Colon (tissue), 2 donors: ENCODE measurements at regions not wholly inside any gene's neighbourhood (a gene's known extent, or its start where the extent isn't known, plus 50 kb on each side); places are given as distances from the start of the nearest gene placed in this dataset.
"Not testable (repeated sequence)": the region's sequence is repeated elsewhere in the genome, so short reads cannot be mapped to it uniquely, and the experiment has no call there.

Experiments used
- FAIRE-seq: peaks from 2 replicates; lab custom pipeline; 2012; peaks lifted over from hg19 to GRCh38; lab: Jason Lieb, UNC
- donor health status: control.
- donor health status: control.

DNA sequence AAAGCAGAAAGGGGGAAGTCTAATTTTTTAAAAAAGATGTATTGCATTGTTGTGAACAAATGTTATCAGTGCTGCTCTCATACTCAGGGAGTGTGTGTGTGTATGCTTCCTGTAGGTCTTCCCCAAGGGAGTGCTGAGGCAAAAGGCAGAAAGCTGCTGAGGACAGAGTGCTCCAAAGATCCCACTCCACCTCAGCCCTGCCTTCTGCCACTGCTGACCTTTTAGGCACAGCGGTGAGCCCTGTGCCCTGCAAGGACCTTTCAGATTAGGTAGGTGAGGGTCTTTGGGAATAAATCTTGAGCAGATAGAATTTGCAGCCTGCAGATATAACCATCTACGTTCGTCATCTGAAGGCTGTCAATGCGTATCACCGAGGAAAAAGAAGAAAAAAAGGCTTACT is 756.4 kb upstream of the MMS22L start:
- no peak for FAIRE-seq

DNA sequence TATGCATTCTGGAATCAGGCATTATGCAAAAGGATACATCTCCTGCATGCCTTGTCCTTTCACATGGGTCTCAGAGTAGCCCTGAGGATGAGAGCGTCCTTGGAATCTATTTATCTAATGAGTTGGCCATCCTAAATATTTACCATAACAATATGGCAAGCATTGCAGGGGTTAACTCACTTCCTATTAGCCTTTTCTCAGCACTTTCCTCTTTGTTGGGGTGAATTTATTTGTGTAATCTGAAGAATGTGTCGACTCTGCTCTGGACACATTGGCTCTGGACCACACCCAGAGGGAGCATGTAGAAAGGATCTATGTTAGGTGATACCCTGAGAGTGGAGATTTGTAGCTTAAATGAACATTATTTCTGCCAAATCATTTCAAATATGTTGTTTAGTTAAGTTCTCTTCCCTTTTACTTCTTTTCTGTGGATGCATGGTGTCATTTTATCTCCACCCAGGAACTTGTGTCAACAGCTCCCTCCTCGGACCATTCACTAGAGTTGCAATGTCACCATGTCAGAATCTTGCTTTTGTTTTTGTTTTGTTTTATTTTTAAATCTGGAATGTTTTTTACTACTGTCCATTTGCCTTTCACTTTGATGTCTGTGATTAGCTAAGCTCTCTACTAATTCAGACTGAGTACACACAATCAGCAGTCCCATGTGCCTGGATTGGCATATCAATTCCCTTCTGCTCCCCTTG is 757.0 kb upstream of the MMS22L start:
- FAIRE-seq, result no peak

DNA sequence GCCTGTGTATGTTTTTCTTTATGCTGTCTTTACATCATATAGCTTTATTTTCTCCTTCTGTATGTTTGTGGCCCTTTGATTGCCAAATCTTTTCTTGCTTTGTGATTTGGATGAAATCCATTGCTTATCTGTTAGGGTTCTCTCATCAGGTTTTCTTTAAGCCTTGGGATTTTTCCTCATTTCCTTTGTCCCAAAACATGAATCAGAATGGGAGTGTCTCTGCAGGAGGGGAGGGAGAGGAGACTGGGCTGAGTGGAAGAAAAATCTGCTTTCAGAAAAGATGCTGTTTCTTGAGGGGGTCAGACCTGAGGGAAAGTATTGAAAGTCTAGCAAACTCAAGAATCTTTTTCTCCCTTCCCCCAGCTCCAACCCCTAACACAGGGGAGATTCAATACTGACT is 758.0 kb upstream of the MMS22L start:
- no peak for FAIRE-seq

DNA sequence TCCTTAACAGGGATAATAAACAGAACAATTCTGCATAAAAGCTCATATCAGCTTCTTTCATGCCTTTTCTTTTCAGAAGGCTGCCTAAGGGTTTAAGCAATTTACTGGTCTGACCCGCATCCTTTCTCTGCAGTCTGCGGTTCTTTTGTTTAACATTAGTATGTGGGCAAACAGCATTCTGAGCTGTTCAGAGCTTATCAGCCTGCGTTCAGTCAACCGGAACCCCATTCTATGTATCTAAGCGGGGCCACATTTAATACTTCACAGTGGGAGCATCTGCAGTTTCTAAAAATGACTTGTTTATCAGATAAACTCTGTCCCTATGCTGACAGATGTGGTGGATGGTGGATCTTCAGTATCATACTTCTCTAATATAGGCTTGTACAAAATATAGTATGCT is 758.9 kb upstream of the MMS22L start:
- no peak for FAIRE-seq

DNA sequence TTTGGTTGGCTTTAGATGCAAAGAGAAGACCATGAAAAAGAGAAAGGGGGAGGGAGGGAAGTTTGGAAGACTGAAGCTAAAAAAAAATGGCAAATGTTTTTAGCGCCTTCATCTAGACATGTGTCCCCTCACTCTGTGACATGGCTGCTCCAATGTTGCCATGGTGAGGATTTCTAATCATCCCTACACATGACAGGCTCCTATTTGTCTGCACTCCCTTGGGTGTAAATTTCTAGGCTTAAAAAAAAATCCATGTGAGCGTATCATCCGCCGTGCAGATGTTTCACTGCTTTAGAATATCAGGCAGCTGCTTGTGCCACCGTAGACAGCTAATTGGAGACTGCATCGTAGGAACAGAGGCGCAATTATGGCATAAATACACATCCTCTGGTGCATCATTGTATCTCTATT is 761.1 kb upstream of the MMS22L start:
- no peak for FAIRE-seq

DNA sequence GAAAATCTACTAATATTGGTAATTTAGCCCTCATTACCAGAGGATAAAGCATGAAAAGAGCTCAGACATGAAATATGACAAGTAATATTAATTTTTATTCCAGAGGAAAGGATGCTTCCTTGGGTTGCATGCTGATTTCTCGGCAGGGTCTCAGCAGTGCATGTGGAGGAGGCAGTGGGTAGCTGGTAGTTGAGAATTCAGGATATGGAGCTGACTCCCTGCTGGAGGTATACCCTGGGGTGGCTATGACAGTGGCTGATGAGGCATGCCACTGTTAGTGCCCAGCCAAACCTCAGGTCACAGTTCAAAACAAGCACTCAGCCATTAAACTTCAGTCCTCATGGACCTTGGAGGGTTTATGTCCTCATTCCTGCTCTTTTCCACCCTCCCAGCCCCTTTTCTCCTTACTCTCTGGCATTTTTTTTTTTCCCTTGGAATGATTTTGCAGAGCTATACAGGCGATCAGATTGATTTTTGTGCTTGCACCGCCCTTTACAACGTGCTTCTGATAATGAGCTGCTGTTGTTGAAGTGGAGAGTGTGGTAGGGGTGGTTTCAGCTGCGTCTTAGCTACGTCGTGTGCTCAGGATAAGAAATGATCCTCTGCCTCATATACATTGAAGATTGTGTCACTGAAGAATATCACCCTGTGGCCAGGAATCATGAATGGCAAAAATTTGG is 761.9 kb upstream of the MMS22L start:
- no peak for FAIRE-seq

DNA sequence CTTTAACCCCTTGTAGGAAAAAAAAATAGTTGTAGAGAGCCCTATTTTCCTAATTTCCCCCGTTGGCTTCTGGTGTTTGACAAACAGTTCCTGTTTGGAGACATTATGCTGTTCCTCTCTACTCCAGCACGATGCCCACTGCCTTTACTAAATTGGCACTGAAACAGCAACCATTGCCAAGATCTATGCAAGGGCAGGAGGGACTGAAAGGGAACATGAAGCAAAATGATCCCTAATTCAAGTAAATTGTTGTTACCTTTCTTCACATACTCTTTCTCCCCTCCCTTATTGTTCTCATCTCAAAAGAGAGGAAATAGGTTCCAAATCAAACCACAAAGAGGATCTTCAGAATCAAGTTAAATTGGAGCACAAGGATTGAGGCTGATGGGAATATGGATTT is 764.1 kb upstream of the MMS22L start:
- no peak for FAIRE-seq

DNA sequence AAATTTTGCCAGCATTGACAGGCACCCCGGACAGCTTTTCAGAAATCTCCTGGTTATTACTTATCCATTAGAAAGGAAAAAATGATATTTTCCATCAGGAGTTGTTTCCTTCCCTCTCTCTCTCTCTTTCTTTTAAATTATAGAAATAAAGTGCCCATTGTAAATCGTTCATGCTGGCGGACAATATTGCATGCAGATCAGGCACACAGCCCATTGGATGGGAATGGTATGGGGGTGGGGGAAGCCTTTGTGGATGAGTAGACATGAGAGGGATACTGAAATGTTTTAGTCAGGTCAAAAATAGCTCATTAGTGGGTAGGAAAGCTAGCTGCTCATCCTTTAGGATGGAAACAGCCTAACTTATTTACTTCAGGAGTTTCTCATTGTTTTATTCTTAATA is 764.9 kb upstream of the MMS22L start:
- no peak for FAIRE-seq

DNA sequence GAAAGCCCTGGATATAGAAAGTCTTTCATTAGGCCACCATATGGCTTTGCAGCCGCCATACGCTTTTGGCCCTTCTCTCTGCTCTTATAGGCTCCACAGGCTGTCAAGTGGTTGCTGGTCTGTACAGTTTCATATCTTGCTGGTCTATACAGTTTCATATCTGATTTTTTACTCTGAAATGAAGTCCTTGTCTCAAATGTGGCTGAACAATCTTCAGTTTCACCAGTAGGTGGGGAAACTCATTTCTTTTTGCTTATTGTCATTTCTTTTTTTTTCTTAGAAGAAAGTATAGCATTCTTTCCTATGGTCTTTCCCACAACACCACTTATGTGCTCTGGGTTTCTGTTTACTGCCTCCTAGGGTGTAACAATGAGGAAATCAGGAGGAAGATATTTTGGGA is 771.4 kb upstream of the MMS22L start:
- FAIRE-seq, result no peak

DNA sequence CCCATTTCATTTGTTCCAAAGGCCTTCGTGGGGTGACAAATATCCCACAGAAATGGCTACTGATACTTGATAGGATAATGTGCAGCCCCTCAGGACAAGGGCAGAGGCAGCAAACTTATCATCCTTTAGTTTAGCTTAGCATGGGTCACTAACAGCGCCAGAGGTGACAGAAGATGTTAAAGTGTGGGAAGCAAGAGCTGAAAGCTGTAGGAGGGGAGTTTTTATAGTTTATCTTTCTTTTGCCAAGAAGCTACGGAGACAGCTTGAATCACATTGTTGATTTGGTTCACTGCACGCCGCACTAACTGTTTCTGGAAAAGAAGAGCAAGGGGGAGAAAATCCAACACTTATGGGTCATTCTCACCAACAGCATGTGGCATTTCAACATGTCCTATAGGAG is 773.9 kb upstream of the MMS22L start:
- FAIRE-seq, result no peak

DNA sequence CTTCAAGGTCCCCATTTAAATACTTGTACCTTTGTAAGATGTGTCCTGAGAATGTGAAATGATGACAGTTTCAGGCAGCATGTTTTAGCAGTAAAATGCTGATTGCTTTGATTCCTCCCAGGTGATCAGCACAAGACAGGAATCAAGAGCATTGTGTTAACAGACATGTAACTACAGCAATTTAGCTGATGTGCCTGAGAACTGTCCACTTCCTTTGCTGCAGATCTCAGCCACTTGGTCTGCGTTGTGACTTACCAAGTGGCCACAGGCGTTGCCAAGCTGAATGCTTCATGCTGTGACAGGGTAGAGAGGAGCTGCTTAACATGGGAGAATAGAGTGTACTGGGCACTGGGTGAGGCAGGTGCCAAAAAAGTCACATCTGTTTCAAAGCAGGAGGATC is 767.0 kb upstream of the POU3F2 start:
- no peak for FAIRE-seq

DNA sequence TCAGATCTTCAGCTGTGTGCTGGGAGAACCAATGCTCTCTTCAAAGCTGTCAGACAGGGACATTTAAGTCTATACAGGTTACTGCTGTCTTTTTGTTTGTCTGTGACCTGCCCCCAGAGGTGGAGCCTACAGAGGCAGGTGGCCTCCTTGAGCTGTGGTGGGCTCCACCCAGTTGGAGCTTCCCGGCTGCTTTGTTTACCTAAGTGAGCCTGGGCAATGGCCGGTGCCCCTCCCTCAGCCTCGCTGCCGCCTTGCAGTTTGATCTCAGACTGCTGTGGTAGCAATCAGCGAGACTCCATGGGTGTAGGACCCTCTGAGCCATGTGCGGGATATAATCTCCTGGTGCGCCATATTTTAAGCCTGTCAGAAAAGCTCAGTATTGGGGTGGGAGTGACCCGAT is 745.8 kb upstream of the POU3F2 start:
- FAIRE-seq, result not testable (repeated sequence)

DNA sequence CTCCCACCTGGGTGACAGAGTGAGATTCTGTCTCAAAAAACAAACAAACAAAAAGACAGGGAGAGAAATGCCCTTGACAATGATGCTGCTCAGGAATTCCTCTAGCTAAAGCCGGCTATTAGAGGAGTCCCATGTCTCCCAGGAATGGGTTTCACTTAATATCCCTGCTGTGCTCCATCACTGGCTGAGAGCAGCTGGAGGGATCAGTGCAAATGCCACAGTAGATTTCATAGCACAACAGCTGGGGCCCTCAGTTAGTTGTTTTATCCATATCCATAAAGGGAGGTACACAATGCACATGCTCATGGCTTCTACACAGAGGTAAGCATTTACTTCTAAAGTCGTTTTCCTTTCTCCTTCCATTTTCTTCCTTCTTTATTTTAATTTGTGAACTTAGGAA is 742.0 kb upstream of the POU3F2 start:
- no peak for FAIRE-seq

DNA sequence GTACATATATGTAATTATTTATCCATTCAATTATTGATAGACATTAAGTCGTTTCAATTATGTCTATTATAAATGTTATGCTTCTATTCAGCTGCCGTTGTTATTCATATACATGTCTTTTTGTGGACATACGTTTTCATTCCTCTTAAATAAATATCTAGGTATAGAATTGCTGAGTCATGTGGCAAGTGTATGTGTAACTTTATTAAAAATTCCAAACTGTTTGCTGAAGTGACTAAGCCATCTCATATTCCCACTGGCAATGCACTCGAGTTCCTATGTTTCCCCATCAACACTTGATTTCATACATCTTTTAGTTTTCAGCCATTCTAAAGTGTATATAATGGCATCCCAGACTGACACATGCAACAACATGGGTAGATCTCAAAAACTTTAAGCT is 739.7 kb upstream of the POU3F2 start:
- no peak for FAIRE-seq

DNA sequence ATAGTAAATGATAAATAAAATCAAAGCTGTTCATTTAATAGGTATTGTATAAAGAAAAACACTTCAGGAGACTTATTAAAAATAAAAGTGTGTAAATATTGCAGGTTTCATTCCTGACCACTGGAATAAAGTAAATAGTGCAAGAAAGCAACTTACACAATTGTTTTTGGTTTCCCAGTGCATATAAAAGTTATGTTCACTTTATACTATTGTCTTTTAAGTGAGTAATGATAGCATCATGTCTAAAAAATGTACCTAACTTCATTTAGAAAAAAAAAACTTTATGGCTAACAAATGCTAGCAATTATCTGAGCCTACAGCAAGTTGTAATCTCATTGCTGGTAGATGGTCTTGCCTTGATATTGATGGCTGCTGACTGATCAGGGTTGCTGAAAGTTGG is 726.6 kb upstream of the POU3F2 start:
- FAIRE-seq, result no peak

DNA sequence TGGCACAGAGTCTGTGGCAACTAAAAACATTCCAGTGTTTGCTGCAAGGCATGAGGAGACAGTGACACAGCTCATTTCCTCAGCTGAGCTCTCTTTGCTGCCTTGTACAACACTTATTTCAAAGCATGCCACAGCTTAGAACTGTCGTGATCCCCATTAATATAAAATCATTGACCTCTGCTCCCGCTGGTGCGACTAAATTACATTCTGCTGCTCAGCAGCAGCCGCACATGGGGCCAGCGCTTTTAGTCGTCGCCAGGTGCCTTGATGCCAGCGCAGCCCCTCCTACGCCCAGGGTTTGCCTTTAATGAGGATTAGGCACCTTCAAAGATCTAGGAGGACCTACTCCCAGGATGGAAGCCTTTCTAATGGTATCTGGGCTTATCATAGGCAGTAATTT is 717.9 kb upstream of the POU3F2 start:
- no peak for FAIRE-seq

DNA sequence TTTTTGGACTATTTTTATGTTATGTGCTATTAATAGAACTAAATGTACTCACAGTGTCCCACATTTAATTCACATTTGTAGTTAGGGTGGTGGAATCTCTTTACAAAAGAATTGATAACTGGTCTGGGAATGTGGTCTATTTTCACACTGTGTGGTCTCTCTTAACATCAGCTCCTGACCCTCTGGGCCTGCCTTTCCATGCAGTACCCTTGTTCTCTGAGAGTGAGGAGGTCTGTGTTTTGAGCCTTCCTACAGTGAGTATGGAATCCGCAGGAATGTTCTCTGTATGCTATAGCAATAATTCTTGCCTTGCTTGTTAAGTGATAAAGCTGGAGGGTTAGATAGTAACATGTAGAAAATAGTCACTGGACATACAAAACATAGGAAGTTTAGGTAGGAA is 717.3 kb upstream of the POU3F2 start:
- no peak for FAIRE-seq

DNA sequence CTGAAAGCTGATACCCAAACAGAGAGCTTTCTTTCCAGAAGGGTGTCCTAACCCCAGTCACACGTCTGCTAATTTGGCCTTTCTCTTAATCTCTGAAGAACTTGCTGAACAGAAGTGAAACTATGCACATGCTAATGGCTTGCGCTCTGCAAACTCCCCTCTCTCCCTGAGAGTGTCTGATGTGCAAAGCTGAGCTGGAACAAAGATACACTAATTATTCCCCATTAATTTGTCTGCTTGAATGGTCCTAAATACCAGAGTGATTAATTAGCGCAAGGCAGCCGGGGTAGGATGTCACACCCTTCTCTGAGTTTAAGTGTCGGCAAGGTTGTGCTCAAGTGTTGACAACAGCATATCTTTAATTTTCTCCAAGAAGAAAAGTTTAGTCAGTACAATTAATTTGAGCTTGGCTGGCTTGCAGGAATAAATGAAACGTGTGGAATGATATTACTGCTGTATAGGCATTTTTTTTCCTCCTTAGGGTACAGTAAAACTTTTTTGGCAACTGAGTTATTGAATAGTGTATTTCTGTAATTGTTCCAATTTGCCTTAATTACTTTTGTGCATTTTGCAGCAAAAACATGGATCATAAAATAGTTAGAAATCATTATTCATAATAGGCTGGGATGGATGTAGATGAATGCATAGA is 715.9 kb upstream of the POU3F2 start:
- no peak for FAIRE-seq

DNA sequence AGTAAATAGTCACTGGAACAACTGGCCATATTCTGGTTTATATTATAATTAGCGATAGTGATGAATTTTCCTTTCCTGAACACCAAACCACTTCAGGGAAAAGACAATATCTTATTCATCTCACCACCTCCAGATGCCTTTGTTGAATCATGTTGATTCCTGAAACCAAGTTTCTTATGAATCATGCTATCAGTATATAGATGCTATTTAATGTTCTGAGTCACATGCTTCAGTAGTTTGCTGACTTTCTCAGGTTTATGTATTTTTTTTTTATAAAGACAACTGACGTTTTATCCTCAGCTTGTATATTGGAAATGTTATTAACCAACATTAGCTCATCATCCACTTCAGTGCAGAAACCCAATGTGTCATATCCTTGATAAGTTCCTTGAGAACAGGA is 710.2 kb upstream of the POU3F2 start:
- no peak for FAIRE-seq

DNA sequence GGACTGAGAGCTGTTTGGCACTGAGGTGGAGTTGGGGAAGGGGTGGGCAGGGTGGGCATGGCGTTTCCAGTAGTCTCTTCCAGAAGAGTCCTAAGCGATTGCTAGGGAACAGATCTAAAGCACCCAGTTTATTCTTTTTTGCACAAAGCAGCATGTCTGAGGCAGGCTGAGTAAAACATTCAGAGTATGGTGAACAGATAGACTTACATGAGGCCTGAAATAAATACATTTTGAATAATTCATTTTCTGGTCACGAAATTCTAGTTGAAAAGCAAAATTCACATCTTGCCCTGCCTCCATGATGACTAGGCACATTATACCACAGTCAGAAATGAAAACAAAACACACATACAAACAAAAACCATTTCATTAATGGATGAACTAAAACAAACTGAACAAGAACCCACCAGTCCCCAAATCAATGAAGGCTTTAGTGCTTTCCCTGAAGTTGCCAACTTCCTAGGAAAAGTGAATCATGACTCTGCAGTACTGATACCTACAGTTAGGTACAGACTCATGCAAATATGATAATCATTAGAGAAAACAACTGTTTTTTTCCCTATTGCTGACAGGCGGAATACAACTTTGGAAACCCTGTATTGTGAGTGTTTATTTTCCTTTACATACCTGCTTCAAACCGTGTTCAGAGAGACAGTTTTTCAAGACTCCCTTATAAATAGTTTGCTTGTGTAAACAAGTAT is 702.9 kb upstream of the POU3F2 start:
- FAIRE-seq, result no peak

DNA sequence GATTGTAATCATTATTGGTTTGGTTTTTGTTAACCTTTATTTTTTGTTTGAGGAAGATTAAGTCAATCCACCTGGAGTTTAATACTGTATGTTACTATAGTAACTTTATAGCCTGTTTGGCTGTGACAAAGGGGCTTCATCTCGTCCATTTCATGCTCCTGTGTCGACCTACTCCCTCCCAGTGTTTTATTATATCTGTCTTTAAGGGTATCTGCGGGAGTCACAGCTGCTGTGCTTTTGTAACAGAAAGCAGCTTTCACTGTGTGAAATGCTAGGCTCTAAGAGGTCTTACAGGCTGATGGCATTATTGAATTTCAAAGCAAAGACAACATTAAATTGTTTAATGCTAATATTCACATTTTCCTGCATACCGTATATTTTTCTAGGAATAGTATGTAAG is 698.0 kb upstream of the POU3F2 start:
- FAIRE-seq, result no peak

DNA sequence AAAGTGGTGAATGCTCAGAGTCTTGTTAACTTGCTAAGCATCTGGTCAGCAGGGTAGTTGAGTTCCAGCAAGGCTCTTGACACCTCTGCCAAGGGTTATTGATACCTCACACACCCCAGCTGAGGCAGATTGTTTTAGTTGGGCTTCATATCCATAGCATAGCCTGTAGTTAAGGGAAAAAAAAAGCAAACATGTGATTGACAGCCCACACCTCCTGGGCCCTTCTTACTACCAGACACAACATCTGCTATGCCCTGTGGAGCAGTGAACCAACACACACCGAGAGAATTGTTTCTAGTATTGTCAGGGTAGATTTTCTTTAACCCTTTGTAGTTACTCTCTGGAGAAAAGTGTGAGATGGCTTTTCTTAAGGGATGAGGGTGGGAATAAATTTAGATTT is 697.0 kb upstream of the POU3F2 start:
- FAIRE-seq, result no peak

DNA sequence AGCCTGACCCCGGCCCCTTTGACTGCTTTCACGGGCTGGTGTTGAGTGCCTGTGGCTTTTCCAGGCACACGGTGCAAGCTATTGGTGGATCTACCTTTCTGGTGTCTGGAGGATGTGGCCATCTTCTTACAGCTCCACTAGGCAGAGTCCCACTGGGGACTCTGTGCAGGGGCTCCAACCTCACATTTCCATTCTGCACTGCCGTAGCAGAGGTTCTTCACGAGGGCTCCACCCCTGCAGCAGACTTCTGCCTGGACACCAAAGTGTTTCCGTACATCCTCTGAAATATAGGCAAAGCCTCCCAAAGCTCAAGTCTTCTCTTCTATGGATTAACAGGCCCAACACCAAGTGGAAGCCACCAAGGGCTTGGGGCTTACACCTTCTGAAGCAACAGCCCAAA is 691.5 kb upstream of the POU3F2 start:
- no peak for FAIRE-seq
